Muscle layer of duodenum (tissue), 2 donors: ENCODE measurements at regions not wholly inside any gene's neighbourhood (a gene's known extent, or its start where the extent isn't known, plus 50 kb on each side); places are given as distances from the start of the nearest gene placed in this dataset.

ENCODE experiments used
- H3K27ac ChIP-seq: one replicate; pipeline ENCODE4 v1.7.0; 2013; ENCODE audit warnings: mild to moderate bottlenecking, low read length
- H3K27me3 ChIP-seq: one replicate; pipeline ENCODE4 v1.7.0; 2013; ENCODE audit warnings: low read depth, mild to moderate bottlenecking, control low read depth, low read length
- H3K36me3 ChIP-seq, 2 donors: one replicate each; pipeline ENCODE4 v1.7.0; 2013; ENCODE audit warnings: low read length in 2 of 2, control low read depth in 1 of 2, mild to moderate bottlenecking in 1 of 2; ENCODE audit not compliant: insufficient read depth in 2 of 2, control insufficient read depth in 1 of 2
- H3K4me1 ChIP-seq, 2 donors: one replicate each; pipeline ENCODE4 v1.7.0; 2013; ENCODE audit warnings: low read length in 2 of 2, mild to moderate bottlenecking in 2 of 2, control low read depth in 1 of 2, moderate library complexity in 1 of 2; ENCODE audit not compliant: insufficient read depth in 2 of 2, control insufficient read depth in 1 of 2
- H3K4me3 ChIP-seq, 2 donors: one replicate each; pipeline ENCODE4 v1.7.0; 2013; ENCODE audit warnings: low read length in 2 of 2, low read depth in 1 of 2, mild to moderate bottlenecking in 1 of 2
- H3K9me3 ChIP-seq, 2 donors: one replicate each; pipeline ENCODE4 v1.7.0; 2013; ENCODE audit warnings: low read length in 2 of 2, control low read depth in 1 of 2, mild to moderate bottlenecking in 1 of 2; ENCODE audit not compliant: control insufficient read depth in 1 of 2
- donor health status: healthy.

DNA sequence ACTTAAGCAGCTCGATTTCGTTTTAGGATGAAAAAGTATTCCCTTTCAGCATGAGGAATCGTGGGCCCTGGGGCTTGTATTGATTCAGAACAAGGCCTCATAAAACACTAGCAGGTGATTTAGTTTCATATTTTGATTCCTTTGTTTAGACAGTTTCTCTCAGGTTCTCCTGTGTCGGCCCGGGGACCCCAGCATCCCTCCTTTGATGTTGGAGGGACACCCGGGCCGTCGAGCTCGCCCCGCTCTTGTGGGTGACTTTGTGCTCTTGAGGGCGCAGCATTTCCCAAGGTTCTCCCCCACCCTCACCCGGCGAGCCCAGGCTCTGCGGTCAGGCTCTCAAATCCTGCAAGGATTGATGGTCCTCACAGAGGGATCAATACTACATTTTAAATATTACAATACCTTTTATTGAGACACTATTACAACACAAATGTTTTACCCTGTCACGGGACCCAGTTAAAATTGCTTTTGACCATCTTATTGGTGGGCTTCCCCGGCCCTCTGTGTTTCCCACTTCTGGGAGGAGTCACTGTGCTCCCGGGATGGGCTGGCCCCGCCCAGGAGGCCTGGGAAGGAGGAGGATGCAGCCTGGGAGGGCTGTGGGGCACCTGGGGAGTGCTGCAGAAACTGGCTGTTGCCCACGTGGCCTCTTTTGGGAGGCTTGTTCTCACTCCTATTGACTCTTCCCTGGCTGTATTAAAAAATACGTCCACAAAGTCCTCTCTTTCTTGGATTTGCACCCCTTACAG is 222.6 kb downstream of the INSIG2 start:
- peaks cover 7% of the 10 kb centered on the region for H3K27me3 ChIP-seq
- peak overlapping the region; percentile 61 to 73 for H3K4me3 ChIP-seq
- H3K9me3 ChIP-seq: no peaks in the 10 kb centered on the region
- peaks cover 0 to 11% of the 10 kb centered on the region in 2 donors for H3K4me1 ChIP-seq
- no peak overlapping the region for H3K27ac ChIP-seq
- no peaks in the 10 kb centered on the region for H3K36me3 ChIP-seq

GRCh38 chr2:118309946-118310680 is 221.8 kb downstream of the INSIG2 start:
- Histone ChIP-seq H3K4me1 (peaks cover 0 to 11% of the 10 kb centered on the region in 2 donors), H3K4me3 (peak overlapping the region; percentile 61 to 73), H3K27me3 (peaks cover 7% of the 10 kb centered on the region), H3K27ac (no peak overlapping the region), H3K9me3 (no peaks in the 10 kb centered on the region), H3K36me3 (no peaks in the 10 kb centered on the region)

DNA sequence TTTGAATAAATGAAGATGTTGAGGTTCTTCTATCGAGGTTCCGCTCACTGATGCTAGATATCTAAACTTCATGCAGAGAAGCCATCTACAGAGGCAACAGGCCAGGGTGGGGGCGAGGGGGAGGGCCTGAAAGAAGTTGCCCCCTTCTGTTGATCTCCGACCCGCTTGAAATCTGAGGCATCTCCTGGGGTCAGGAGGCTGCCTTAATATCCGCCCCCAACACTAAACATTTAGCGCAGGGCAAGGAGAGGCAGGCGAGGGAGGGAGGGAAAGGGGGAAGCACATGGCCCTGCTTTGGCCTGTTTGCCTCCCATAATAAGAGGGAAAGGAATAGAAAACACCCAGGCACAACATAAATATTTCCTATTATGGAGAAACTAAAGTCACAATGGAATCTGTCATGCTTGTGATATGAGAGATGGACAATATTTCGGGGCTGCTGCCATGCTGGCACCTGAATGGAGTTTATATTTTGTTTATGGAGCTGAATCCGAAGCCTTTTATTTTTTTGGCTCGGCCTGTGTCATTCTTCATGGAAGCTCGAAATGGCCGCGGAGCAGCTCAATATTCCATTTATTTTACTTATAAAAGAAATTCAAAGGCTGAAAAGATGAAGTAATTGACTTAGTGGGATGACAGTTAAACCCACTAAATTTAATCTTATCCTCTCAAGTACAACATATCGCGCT is 221.1 kb downstream of the INSIG2 start:
- Histone ChIP-seq H3K27me3 (peaks cover 7% of the 10 kb centered on the region), H3K4me3 (peak overlapping the region; percentile 61 to 73), H3K36me3 (no peaks in the 10 kb centered on the region), H3K27ac (no peak overlapping the region), H3K4me1 (peaks cover 0 to 11% of the 10 kb centered on the region in 2 donors), H3K9me3 (no peaks in the 10 kb centered on the region)

GRCh38 chr2:118307864-118308263 is 219.6 kb downstream of the INSIG2 start:
- Histone ChIP-seq H3K4me3 (no peak overlapping the region), H3K9me3 (no peaks in the 10 kb centered on the region), H3K36me3 (no peaks in the 10 kb centered on the region), H3K27me3 (peaks cover 7% of the 10 kb centered on the region), H3K4me1 (peaks cover 0 to 11% of the 10 kb centered on the region in 2 donors), H3K27ac (no peak overlapping the region)

GRCh38 chr2:118301248-118301647 is 213.0 kb downstream of the INSIG2 start:
- no peaks in the 10 kb centered on the region for H3K36me3 ChIP-seq
- H3K27me3 ChIP-seq: no peaks in the 10 kb centered on the region
- H3K4me3 ChIP-seq: no peak overlapping the region
- H3K27ac ChIP-seq: no peak overlapping the region
- no peaks in the 10 kb centered on the region for H3K4me1 ChIP-seq
- no peaks in the 10 kb centered on the region for H3K9me3 ChIP-seq

GRCh38 chr2:118300832-118301231 is 212.6 kb downstream of the INSIG2 start:
- H3K4me1 ChIP-seq: no peaks in the 10 kb centered on the region
- no peak overlapping the region for H3K4me3 ChIP-seq
- H3K36me3 ChIP-seq: no peaks in the 10 kb centered on the region
- H3K9me3 ChIP-seq: no peaks in the 10 kb centered on the region
- H3K27me3 ChIP-seq: no peaks in the 10 kb centered on the region
- H3K27ac ChIP-seq: no peak overlapping the region

DNA sequence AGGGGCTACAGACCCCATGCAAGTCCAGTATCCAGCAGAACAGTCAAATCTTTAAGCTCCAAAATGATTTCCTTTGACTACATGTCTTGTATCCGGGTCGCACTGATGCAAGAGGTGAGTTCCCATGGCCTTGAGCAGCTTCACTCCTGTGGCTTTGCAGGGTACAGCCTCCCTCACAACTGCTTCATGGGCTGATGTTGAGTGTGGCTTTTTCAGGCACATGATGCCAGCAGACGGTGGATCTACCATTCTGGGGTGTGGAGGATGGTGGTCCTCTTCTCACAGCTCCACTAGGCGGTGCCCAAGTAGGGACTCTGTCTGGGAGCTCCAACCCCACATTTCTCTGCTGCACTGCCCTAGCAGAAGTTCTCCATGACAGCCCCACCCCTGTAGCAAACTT is 208.4 kb downstream of the INSIG2 start:
- Histone ChIP-seq H3K4me3 (no peak overlapping the region), H3K4me1 (no peaks in the 10 kb centered on the region), H3K36me3 (no peaks in the 10 kb centered on the region), H3K9me3 (no peaks in the 10 kb centered on the region), H3K27ac (no peak overlapping the region), H3K27me3 (no peaks in the 10 kb centered on the region)

DNA sequence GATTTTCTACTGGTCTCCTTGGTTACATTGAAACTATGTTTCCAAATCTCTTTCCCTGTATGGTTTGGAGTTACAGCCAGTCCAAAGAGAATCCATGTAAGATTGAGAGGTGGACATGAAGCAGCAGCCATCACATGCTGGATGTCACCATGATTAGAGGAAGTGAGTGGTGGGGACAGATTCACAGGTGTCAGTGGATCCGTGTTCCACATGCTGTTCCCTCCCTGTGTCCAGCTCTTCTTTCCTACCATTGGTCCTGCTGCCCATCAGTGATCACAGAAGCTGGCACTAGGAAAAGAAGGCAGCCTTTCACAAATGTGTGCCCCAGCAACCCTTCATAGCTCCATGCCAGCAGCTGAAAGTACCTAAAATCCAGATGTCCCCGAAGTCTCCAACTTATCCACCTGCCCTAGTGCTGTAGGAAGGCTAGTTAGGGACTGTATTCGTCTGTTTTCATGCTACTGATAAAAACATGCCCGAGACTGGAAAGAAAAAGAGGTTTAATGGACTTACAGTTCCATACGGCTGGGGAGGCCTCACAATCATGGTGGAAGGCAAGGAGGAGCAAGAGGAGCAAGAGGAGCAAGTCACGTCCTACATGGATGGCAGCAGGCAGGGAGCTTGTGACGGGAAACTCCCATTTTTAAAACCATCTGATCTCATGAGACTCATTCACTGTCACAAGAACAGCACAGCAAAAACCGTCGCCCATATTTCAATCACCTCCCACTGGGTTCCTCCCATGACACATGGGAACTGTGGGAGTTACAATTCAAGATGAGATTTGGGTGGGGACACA is 207.5 kb downstream of the INSIG2 start:
- no peaks in the 10 kb centered on the region for H3K4me1 ChIP-seq
- H3K27ac ChIP-seq: no peak overlapping the region
- no peaks in the 10 kb centered on the region for H3K27me3 ChIP-seq
- H3K36me3 ChIP-seq: no peaks in the 10 kb centered on the region
- no peak overlapping the region for H3K4me3 ChIP-seq
- H3K9me3 ChIP-seq: no peaks in the 10 kb centered on the region

DNA sequence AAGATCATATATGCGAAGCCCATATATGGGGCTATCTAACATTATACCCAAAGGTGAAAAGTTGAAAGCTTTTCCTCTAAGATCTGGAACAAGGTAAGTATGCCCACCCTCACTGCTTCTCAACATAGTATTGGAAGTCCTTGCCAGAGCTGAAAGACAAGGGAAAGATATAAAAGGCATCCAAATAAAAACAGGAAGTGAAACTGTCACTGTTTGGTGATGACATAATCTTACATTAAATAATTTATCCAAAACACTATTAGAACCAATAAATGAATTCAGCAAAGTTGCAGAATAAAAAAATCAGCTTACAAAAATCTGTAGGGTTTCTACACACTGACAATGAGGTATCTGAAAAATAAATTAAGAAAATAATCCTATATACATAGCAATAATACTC is 205.8 kb downstream of the INSIG2 start:
- Histone ChIP-seq H3K27me3 (no peaks in the 10 kb centered on the region), H3K4me3 (no peak overlapping the region), H3K36me3 (no peaks in the 10 kb centered on the region), H3K27ac (no peak overlapping the region), H3K4me1 (no peaks in the 10 kb centered on the region), H3K9me3 (no peaks in the 10 kb centered on the region)

GRCh38 chr2:118292991-118293390 is 204.7 kb downstream of the INSIG2 start:
- no peaks in the 10 kb centered on the region for H3K36me3 ChIP-seq
- no peaks in the 10 kb centered on the region for H3K27me3 ChIP-seq
- no peak overlapping the region for H3K4me3 ChIP-seq
- H3K4me1 ChIP-seq: no peaks in the 10 kb centered on the region
- no peak overlapping the region for H3K27ac ChIP-seq
- no peaks in the 10 kb centered on the region for H3K9me3 ChIP-seq
